HG03457 (cell line): ENCODE measurements at regions not wholly inside any gene's neighbourhood (a gene's known extent, or its start where the extent isn't known, plus 50 kb on each side); places are given as distances from the start of the nearest gene placed in this dataset.

Experiments used
- ATAC-seq: cut with Tn5 transposase; IDR thresholded peaks from one replicate; pipeline ENCODE4 v1.9.1; 2021; ENCODE audit warnings: moderate number of reproducible peaks; ENCODE audit not compliant: unreplicated experiment

- no peak for ATAC-seq
Measured at GRCh38 chr2:212873256-212873655, 278.2 kb downstream of the IKZF2 start.

- ATAC-seq = no peak
Measured at GRCh38 chr2:212871597-212871996, 279.8 kb downstream of the IKZF2 start.

- no peak for ATAC-seq
Measured at GRCh38 chr2:212864186-212864585, 287.2 kb downstream of the IKZF2 start.

- no peak for ATAC-seq
Measured at GRCh38 chr2:212863185-212863588, 288.2 kb downstream of the IKZF2 start.

- ATAC-seq = no peak
Measured at GRCh38 chr2:212858496-212858895, 292.9 kb downstream of the IKZF2 start.

- no peak for ATAC-seq
Measured at GRCh38 chr2:212854771-212855170, 296.6 kb downstream of the IKZF2 start.

GRCh38 chr2:212854116-212854515 lies 297.3 kb downstream of the IKZF2 start:
- ATAC-seq = no peak

- ATAC-seq = no peak
Measured at GRCh38 chr2:212845941-212846340, 305.5 kb downstream of the IKZF2 start.

- no peak for ATAC-seq
Measured at GRCh38 chr2:212843409-212844199, 305.0 kb upstream of the ERBB4 start.

- ATAC-seq = no peak
Measured at GRCh38 chr2:212842544-212843185, 304.1 kb upstream of the ERBB4 start.

- no peak for ATAC-seq
Measured at GRCh38 chr2:212841460-212841859, 302.9 kb upstream of the ERBB4 start.

- ATAC-seq = no peak
Measured at GRCh38 chr2:212832211-212833195, 293.9 kb upstream of the ERBB4 start.

- no peak for ATAC-seq
Measured at GRCh38 chr2:212831671-212832199, 293.1 kb upstream of the ERBB4 start.

- ATAC-seq = no peak
Measured at GRCh38 chr2:212816267-212816666, 277.7 kb upstream of the ERBB4 start.

- ATAC-seq = no peak
Measured at GRCh38 chr2:212815453-212815852, 276.9 kb upstream of the ERBB4 start.

GRCh38 chr2:212814941-212815340 lies 276.3 kb upstream of the ERBB4 start:
- no peak for ATAC-seq

GRCh38 chr2:212811921-212812320 lies 273.3 kb upstream of the ERBB4 start:
- no peak for ATAC-seq

- ATAC-seq = no peak
Measured at GRCh38 chr2:212811036-212811805, 272.6 kb upstream of the ERBB4 start.

- ATAC-seq = no peak
Measured at GRCh38 chr2:212797484-212798205, 259.0 kb upstream of the ERBB4 start.

GRCh38 chr2:212794471-212794870 lies 255.9 kb upstream of the ERBB4 start:
- no peak for ATAC-seq
